Nephron progenitor cell (in vitro differentiated cells): ENCODE measurements at regions not wholly inside any gene's neighbourhood (a gene's known extent, or its start where the extent isn't known, plus 50 kb on each side); places are given as distances from the start of the nearest gene placed in this dataset.
"Not testable (repeated sequence)": the region's sequence is repeated elsewhere in the genome, so short reads cannot be mapped to it uniquely, and the experiment has no call there.

ENCODE experiments used
- DNase-seq: peaks from one replicate; pipeline ENCODE4 v3.0.0; 2021
- H3K27ac Mint-ChIP-seq: 2 replicates; pipeline ENCODE4 v1.8.0; 2021; ENCODE audit warnings: mild to moderate bottlenecking, moderate library complexity, mixed read lengths
- H3K27me3 Mint-ChIP-seq: 2 replicates; pipeline ENCODE4 v1.8.0; 2021; ENCODE audit warnings: mild to moderate bottlenecking, low read depth, mixed read lengths; ENCODE audit not compliant: poor library complexity
- H3K36me3 Mint-ChIP-seq: 2 replicates; pipeline ENCODE4 v1.8.0; 2021; ENCODE audit warnings: low read depth, mixed read lengths
- H3K4me1 Mint-ChIP-seq: 2 replicates; pipeline ENCODE4 v1.8.0; 2021; ENCODE audit warnings: mixed read lengths
- H3K4me3 Mint-ChIP-seq: 2 replicates; pipeline ENCODE4 v1.8.0; 2021; ENCODE audit warnings: mild to moderate bottlenecking, moderate library complexity, mixed read lengths
- H3K9me3 Mint-ChIP-seq: 2 replicates; pipeline ENCODE4 v1.8.0; 2021; ENCODE audit warnings: mild to moderate bottlenecking, moderate library complexity, mixed read lengths
- TF ChIP-seq, protein P1 (sequence below): fragments of 200-600 bp; sonication (generic); IDR thresholded peaks from 2 replicates; pipeline ENCODE4 v1.5.0; 2021; ENCODE audit warnings: antibody characterized with exemption

DNA sequence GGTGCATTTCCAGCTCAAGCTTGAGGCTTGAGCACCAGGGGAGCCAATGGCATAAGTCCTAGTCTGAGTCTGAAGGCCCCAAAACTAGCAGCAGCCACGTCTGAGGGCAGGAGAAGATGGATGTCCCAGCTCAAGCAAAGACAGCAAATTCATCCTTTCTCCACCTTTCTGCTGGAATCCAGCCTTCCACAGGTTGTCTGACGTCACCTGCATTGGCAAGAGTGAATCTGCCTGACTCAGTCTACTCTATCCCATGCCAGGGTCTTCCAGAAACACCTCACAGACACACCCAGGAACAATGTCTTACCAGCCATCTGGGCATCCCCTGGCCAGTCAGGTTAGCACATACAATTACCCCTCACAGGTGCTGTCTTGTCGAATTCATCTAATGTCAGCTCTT, 76.2 kb upstream of the SOX11 start:
- peaks cover 10% of the 10 kb centered on the region for H3K9me3 Mint-ChIP-seq
- H3K27me3 Mint-ChIP-seq, result peaks cover 4% of the 10 kb centered on the region
- no peak overlapping the region for H3K4me3 Mint-ChIP-seq
- no peak overlapping the region for H3K27ac Mint-ChIP-seq
- TF ChIP-seq, protein P1, sequence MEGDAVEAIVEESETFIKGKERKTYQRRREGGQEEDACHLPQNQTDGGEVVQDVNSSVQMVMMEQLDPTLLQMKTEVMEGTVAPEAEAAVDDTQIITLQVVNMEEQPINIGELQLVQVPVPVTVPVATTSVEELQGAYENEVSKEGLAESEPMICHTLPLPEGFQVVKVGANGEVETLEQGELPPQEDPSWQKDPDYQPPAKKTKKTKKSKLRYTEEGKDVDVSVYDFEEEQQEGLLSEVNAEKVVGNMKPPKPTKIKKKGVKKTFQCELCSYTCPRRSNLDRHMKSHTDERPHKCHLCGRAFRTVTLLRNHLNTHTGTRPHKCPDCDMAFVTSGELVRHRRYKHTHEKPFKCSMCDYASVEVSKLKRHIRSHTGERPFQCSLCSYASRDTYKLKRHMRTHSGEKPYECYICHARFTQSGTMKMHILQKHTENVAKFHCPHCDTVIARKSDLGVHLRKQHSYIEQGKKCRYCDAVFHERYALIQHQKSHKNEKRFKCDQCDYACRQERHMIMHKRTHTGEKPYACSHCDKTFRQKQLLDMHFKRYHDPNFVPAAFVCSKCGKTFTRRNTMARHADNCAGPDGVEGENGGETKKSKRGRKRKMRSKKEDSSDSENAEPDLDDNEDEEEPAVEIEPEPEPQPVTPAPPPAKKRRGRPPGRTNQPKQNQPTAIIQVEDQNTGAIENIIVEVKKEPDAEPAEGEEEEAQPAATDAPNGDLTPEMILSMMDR, result no peak
- DNase-seq, result no peak
- H3K36me3 Mint-ChIP-seq, result no peaks in the 10 kb centered on the region
- H3K4me1 Mint-ChIP-seq, result peaks cover 10% of the 10 kb centered on the region

- H3K9me3 Mint-ChIP-seq, result peaks cover 12% of the 10 kb centered on the region
- no peak overlapping the region for H3K27ac Mint-ChIP-seq
- no peak overlapping the region for H3K4me3 Mint-ChIP-seq
- no peaks in the 10 kb centered on the region for H3K36me3 Mint-ChIP-seq
- H3K27me3 Mint-ChIP-seq, result peaks cover 4% of the 10 kb centered on the region
- DNase-seq, result no peak
- H3K4me1 Mint-ChIP-seq, result peaks cover 10% of the 10 kb centered on the region
- TF ChIP-seq, protein P1, result no peak
These were observed 74.8 kb upstream of the SOX11 start for GRCh38 chr2:5617358-5617757.

DNA sequence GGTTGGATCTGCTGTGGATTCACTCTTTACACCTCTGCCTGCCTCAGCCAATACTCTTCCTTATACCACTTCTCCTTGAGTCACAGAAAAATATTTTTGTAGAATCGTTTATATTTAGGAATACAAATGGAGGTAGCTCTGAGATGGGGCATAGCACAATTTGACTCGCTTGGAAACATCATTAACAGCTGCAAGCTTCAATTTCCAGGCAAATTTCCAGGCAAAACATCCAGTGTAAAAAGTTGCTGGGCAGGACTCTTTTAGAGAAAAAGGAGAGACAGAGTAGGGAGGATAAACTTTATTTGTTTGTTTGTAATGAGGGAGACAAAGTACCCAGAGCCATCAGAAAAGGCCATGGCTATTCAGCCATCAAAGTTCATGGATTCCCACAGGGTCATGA, 74.4 kb upstream of the SOX11 start:
- Mint-ChIP-seq H3K4me1 (peaks cover 10% of the 10 kb centered on the region), H3K4me3 (no peak overlapping the region)

GRCh38 chr2:5618271-5618670, 73.9 kb upstream of the SOX11 start:
- Mint-ChIP-seq H3K9me3 (peaks cover 19% of the 10 kb centered on the region), H3K27me3 (peaks cover 4% of the 10 kb centered on the region), H3K27ac (no peak overlapping the region), H3K36me3 (no peaks in the 10 kb centered on the region), H3K4me3 (no peak overlapping the region), H3K4me1 (peaks cover 10% of the 10 kb centered on the region)
- no peak for DNase-seq
- TF ChIP-seq, protein P1, result no peak

More for the DNA sequence above, 74.4 kb upstream of the SOX11 start:
- DNase-seq, result no peak
- Mint-ChIP-seq H3K27ac (no peak overlapping the region), H3K9me3 (peaks cover 16% of the 10 kb centered on the region), H3K36me3 (no peaks in the 10 kb centered on the region), H3K27me3 (peaks cover 4% of the 10 kb centered on the region)
- TF ChIP-seq, protein P1, result no peak

GRCh38 chr2:5625556-5626065, 66.6 kb upstream of the SOX11 start:
- Mint-ChIP-seq H3K9me3 (peaks cover 14% of the 10 kb centered on the region), H3K4me1 (peaks cover 15% of the 10 kb centered on the region)
- H3K27me3 Mint-ChIP-seq, H3K4me3 Mint-ChIP-seq, DNase-seq, H3K27ac Mint-ChIP-seq, H3K36me3 Mint-ChIP-seq: not testable (repeated sequence)

DNA sequence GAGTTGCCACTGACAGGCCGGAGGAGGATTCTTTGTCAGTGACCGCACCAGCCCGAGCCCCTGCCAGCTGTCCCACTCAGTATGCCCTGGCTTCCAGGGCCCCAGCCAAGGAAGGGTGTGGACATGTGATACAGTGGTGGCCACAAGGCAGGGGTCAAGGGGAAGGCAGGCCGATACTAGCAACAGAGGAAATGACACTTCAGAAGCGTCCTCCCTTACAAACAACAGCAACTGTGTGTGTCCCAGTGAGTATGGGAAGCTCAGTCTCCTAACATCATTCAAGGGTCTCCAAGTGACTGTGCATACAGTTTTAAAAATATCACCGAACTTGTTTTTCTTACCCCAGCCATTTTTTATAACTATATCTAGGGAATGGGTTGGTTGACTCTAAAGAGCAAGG, 63.7 kb upstream of the SOX11 start:
- not testable (repeated sequence) for H3K27ac Mint-ChIP-seq, H3K4me3 Mint-ChIP-seq, DNase-seq, H3K9me3 Mint-ChIP-seq, H3K27me3 Mint-ChIP-seq, H3K36me3 Mint-ChIP-seq
- peaks cover 15% of the 10 kb centered on the region for H3K4me1 Mint-ChIP-seq

GRCh38 chr2:5629510-5629909, 62.7 kb upstream of the SOX11 start:
- H3K36me3 Mint-ChIP-seq, H3K4me3 Mint-ChIP-seq, DNase-seq, H3K9me3 Mint-ChIP-seq, H3K27me3 Mint-ChIP-seq: not testable (repeated sequence)
- H3K27ac Mint-ChIP-seq, result peak overlapping the region; percentile 78
- peaks cover 15% of the 10 kb centered on the region for H3K4me1 Mint-ChIP-seq

GRCh38 chr2:5637051-5637450, 55.1 kb upstream of the SOX11 start:
- not testable (repeated sequence) for DNase-seq, H3K4me3 Mint-ChIP-seq, H3K27ac Mint-ChIP-seq, H3K36me3 Mint-ChIP-seq, H3K27me3 Mint-ChIP-seq, H3K4me1 Mint-ChIP-seq, H3K9me3 Mint-ChIP-seq
